Fibroblast of skin of left biceps (primary cell): ENCODE measurements at regions not wholly inside any gene's neighbourhood (a gene's known extent, or its start where the extent isn't known, plus 50 kb on each side); places are given as distances from the start of the nearest gene placed in this dataset.

Source experiments
- DNase-seq, 2 experiments: peaks; one replicate each; pipeline ENCODE4 v3.0.0-alpha.2; 2013; ENCODE audit warnings: low read depth in 2 of 2

DNA sequence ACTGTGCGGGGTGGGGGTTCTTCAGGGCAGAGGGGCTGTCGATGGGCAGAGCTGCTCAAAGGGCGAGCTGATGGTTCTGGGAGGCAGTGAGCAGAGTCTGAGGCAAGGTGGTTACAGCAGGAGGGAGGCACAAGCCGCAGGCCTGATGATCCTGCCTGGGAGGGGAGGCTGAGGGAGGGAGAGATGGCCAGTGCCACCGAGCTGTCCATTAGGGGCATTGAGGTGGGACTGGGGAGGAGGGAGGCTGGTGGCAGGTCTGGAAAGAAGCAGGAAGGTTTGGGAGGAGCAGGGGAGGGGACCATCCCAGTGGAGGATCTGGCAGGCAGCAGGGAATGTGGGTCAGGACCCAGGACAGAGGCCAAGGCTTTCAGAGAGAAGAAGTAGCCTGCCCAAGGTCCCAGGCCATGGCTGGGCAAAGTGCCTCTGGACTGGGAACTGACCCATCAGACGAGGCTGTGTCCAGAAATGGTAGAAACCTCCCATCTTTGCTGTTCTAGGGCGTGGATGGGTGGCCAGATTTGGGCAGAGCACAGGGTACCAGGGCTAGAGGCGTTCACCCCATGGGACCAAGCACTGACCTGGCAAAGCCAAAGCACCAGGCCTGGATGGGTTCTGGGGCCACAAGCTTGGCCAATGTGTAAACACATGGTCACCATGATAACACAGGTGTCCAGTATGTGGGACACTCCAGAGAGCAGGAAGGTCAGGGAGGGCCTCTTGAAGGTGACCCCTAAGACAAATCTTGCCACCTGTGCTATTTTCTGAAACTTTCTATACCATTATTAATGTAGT, 55.5 kb downstream of the INHBB start:
- DNase-seq = no peak

DNA sequence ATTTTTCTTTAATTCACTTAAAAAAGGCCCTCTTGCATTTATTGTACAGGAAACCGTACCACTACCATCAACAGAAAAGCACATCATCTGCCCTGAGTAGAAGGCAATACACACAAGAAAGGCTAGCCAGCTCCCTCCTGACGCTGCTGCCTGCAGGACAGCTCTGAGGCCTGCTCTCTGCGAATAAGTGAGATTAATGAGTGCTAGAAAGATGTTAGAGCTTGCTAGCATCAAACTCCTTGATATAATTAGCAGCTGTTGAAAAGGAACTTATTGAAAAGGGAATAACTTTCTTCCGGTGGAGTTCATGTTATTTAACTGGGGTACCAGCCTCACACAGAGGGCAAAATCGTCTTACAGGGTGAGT, 56.1 kb downstream of the INHBB start:
- DNase-seq = no peak

DNA sequence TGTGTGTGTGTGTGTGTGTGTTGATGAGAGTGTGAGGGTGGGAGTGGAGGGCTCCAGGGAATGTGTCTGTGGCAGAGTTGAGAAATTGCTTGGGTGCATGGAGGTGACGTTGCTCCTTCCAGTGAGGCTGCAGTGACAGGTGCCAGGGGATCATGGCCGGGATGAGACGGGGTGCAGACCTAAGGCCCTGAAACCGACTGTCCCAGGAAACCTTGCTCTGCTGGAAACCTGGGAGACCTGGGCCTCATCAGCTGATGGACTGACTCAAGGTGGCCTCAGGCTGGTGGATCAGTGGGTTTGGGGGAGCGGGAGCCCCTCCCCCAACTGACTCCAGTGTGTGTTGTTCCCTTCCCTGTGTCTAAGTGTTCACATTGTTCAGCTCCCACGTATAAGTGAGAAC, 56.6 kb downstream of the INHBB start:
- no peak for DNase-seq

DNA sequence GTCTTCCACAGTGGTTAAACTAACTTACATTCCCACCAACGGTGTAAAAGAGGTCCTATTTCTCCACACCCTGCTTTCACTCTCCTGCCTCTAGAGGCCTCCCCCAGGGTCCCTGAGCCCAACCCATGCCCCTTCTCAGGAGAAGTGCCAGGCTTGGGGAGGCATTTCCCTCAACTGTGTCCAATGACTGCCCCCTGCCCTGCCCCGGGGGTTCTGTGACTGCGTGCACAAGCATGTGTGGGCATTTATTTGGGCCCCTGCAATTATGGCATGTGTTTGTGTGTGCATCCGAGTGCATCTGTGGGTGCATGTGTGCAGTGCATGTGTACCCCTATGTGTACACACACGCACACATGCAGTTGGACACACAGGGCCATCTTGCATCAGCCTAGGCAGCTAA, 57.3 kb downstream of the INHBB start:
- no peak for DNase-seq

DNA sequence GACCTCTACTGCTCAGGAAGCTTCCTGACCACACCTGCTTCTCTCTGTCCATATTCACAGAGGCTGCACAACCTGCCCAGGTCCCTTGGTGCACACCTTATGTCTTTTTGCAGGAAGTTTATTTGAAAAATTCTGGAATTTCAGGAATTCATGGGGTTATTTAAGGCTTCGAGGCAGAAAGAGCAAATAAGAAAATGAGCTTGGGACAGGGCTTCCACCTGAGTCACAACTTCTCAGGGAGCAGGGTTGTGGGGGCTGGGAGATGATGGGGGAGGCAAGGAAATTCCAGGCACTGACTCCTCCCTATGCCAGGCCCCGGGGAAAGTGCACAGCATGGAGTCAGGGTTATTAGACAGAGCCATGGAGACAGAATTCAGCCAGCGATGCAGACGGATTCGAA, 57.7 kb downstream of the INHBB start:
- DNase-seq = no peak

DNA sequence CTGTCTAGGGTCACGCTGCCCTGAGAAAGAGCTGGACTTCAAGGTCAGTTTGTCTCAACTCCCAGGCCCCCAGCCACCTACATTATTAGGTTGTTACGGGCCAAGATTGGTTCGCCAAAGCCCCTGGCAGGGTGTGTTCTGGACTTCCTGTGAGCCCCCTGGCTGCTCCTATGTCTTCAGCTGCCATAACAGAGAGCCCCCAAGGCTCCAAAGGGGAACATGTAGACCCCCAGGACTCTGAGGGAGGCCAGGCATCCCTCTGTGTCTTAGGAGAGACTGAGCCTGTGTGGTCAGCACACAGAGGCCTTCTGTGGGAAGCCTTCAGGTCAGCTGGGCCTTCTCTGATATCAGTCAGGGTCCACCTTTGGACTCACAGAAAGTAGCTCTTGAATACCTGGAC, 58.3 kb downstream of the INHBB start:
- no peak for DNase-seq

DNA sequence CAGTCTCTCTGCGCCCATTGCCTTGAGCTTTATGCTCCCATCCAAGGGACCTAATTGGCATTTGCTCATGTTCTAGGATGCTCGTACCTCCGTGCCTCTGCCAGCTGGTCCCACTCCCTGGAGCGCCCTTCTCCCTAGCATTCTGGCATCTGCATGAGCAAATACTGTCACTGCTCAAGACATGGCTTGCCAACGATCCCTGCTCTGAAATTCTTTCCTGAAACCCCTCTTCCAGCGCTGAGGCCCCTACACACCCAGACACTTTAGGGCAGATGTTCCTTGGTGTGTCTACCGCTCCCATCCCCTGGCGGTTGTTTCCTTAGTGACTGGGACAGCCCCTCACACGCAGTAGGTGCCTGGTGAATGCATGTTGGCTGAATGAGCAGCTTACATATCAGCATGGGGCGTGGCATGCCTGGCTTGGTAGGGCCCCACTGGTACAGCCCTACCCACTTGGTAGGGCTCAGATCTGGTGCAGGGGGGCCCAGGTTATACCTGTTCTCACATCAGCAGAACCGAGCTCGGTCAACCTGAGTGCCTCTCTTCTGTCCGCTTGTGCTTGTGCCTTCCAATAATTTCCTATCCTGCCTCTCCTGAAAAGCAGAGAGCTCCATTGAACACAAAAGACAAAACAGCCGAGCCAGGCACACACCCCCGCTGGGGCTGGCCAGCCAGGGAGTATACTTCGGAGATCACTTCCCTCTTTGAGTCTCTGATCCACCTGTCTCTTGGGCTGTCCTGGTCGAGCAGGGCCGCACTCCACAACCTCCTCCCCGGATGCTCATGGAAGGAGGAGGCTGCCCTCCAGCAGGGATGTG, 59.2 kb downstream of the INHBB start:
- DNase-seq = no peak

DNA sequence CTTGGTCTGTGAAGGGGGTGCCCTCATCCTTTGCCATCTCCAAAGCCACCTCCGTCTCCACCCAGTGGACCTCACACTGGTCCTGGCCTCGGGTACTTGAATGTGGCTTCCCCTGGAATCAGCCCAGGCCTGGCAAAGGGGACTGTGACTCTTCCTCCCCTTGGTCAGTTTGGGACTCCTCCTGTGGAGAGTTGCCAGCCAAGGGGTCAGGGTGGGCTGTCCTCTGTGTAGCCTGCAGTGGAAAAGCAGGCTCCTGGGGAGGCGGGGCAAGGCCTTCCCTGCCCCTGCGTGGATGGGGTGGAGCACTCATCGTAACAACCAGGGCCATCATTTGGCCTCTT, 59.8 kb downstream of the INHBB start:
- DNase-seq = no peak

DNA sequence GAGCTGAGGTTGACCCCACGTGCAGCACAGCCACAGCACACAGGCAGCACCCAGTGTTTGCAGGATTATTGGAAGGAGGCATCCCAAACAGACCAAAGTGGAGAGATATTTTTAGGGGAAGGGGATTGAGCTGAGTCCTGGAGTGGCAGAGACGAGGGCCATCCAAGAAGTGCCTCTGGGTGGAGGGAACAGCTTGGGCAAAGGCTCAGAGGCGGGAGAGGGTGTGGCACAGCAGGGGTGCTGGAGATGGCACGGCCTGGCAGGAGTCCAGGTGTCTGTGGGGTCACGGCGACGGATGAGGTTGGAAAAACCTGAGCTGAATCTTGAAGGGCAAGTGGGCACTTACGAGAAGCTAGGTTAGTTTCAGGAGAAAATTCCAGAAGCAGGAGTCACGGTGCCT, 60.6 kb downstream of the INHBB start:
- no peak for DNase-seq

DNA sequence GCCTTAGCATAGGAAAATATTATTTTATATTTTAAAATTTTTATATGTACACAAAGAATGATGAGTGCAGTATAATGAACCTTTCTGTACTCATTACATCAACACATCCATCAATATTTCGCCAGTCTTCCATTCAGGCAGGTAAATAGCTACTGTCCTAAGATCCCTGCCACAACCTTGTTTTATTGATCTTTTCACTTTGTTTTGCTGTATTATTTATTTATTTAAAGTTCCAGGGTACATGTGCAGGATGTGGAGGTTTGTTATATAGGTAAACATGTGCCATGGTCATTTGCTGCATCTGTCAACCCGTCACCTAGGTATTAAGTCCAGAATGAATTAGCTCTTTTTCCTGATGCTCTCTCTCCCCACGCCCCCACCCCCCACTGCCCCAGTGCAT, 64.6 kb downstream of the INHBB start:
- DNase-seq = no peak

DNA sequence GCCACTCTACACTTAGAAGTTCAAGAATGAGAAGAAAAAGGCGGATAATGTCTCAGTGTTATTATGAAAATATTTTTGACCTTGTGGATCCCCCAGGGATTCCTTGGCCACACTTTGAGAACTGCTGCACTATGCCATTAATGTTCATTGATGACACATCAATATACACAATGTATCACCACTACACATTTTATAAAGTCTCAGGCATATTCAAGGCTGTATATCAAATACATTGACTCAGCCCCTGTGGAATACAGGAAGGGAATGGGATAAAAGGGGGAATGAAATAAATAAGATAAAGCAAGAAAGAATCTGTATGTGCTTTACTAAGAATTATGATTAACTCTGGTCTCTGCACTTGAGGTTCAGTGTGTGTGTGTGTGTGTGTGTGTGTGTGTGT, 69.1 kb downstream of the INHBB start:
- DNase-seq = no peak

DNA sequence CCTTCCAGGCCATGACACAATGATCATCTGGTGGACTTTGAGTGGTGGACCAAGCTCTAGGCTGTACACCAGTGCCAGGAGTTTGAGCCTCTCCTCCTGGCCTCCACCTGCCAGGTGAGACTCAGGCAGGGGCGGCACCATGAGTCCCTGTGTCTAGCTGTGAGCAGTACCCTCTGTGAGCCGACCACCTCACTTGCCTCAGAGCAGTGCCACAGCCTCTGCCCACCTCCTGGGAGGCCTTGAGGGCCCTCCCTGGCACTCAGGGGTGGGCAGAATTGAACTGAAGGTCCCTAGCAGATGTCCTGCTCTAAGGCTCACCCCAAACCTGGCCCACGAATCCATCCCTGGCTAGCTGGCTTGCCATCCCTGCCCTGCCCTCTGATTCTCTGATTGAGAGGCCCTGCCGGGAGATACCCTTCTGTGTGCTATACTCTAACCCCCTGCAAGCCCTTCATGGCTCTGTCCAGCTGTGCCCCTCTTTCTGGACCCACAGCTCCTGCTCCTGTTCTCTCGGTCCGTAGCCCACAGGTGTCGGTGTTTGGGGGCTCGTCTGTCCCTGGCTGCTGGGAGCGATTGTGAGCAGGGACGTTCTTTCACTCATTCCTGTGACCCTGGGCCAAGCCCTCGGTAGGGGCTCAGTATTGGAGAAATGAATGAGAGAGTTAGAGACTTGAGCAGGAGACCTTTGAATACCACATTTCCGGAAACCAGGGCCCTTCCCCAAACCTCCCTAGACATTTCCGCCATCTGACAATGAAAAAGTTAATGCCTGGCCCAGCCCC, 70.0 kb downstream of the INHBB start:
- no peak for DNase-seq

DNA sequence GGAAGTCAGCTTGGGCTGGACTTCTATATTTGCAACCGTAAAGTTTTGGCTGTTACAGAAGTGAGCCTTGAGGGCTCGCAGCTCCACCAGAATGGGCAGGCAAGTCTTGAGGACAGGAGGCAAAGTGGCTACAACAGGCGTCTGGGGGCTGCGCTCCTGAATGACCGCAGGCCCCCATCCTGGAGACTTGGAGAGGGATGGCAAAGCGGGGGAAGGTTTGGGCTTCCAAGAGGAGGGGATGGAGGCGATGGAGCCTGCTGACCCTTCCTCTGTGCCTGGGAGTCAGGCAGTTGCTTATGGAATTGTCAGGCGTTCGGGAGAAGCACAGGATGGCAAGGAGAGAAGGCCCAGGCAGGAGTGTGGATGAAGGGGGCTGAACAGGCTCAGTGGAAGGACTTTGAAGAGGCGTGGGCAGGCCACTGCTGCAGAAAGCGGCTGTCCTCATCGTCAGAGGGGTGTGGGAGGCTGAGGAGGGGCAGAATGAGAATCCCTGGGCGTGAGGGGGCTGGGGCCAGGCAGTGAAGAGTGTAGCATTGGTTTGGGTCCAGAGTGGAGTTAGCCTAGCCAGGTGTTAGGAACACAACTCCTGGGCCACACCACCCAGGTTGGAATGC, 72.3 kb downstream of the INHBB start:
- no peak for DNase-seq

DNA sequence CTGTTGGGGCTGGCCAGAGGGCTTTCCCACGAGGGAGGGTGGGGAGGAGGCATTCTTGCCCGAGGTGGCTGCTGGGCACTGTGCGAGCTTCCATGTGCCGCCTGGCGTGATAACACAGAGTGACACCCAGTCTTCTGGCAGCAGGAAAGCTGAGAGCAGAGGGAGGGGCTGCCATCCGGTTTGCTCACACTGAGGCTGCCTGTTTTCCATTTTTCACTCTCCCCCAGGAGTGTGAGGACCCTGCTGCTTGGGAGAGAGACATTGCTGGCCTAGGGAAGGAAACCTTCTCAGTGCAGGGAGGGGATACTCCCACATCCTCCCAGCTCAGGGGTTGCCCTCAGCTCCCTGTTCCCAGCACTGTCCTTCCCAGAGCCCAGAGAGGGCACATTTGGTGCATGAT, 73.1 kb downstream of the INHBB start:
- DNase-seq = no peak

DNA sequence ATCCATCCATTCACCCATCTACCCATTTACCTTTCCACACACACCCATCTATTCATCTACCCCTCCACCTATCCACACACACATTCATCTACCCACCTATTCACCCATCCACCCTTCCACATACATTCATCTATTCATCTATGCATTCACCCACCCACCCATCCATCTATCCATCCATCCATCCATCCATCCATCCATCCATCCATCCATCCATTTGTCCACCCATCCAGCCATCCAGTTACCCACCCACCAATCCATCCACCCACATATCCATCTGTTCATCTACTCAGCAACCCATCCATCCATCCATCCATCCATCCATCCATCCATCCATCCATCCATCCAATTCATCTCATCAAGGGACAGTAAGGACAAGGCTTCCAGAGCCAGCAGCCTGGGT, 74.0 kb downstream of the INHBB start:
- no peak for DNase-seq

DNA sequence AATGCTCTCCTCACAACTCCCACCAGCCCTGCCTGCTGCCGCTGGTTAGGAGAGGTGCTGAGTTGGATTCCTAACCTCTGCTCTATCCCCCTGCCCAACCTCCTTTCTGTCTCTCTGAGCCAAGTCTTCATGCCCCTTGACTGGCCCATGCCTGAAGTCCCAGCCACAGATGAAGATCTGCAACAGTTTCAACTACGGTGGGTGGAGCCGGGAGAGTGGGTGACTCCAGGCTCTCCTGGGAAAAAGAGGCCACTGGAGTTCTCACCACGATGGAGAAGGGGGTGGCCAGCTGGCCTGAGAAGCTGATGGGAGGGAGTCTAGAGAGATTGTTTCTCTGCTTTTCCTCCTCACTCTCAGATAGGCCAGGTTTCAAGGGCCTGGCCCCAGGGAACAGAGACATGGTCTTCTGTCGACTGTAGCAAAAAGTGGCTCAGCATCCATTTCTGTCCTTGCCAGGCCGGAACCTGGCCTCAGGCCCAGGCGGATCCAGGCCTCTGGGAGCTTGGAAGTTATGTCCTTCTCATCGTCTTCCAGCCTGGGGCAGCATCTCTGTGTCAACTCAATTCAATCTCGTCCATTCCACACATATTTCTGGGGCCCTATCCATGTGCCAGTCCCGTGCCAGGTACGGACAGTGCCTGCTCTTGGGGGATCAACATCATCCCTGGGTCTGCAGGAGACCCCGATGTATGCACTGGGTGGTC, 75.3 kb downstream of the INHBB start:
- no peak for DNase-seq

DNA sequence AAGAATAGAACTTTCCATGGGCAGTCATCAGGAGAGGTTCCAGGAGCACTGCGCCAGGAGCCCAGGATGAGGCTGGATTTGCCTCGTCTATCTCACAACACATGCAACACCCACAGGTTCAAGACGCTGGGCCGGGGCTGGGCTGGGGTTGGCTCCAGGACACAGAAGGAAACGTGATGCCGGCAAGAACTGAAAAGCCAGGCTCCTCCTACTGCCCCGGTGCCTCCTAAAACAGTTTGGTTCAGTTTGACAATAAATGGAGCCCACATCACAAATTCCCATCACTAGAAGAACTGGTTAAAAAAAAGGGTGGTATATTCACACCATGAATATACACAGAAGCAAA, 75.9 kb downstream of the INHBB start:
- DNase-seq = no peak

DNA sequence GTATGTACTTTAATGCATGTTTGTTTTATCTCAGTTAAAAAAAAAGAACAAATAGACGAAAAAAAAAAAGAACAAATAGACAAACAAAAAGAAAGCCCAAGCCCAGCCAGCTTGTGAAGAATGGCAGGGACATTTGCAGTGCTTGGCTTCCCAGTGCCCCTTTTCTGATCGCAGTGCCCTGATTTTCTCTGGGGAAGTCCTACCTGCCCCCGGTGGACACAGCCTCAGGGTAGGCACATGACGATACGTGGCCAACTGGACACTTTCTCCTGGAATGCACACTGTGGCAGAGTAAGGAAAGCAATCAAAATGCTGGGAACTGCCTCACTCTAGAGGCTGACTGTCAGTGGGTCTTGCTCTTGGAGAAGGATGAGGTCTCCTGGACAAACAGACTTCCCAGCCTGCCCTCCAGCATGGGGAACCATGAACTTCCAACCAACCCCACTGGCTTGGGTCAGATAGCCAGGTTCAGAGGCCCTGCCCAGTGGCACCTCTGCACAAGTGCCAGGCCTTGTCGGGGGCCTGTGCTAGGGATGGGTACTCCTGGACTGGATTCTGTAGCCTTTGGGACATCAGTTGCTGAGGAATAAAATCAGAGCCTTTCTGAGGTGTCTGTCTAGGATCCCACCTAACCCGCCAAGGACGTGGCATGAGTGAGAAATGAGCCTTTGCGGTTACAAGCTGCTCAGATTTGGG, 76.7 kb downstream of the INHBB start:
- no peak for DNase-seq

DNA sequence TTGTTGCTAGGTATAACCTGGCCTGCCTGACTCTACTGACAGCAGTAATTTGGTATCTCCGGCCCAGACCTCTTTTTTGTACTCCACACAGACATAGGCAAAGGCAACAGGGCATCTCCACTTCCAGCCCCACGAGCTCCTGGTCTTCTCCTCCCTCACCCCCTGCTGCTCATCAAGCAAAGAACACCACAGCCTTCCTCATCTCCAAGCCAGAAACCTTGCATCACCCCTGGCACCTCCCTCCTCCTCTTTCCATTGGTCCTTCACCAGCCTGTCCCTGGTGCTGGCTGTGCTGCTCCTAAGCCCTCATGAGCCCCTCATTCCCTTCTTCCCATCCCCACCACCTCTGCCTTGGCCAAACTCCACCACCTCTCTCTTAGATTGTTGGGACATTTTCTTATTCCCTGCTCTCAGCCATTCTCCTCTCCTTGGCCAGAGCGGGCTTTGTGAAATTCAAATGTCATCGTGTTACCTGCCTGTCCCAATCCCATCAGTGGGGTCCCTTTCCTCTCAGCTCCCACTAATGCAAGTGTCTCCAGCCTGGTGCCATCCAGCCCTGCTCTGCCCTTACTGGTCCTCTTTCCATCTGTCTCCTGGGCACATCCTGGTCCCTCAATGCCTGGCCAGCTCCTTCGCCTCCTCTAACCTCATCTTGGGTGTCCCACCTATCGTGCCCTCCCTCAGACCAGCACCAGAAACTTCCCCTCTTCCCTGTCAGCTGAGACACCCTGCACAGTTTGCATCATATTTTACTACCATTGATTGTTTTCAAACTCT, 77.4 kb downstream of the INHBB start:
- no peak for DNase-seq

DNA sequence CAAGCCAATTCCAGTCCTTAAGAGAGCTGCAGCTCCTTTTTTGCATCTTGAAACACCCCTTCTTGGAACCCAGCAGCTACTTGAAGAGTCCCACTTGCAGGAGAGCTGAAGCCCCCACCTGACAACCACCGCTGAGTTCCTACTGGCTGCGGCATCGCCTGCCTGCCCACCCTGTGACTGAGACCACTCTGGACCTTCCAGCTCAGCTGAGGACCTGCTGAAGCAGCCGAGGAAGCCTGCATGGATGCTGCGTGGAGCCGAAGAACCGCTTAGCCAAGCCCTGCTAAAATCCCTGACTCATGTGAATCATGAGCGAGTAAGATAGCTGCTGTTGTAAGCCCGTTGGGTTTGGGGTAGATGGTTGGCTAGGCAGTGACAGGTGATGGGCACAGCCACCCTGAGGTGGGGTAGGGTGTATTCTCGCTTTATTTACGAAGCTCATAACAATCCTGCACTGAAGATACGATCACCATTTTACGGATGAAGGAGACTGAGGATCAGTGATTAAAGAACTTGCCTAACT, 78.4 kb downstream of the INHBB start:
- DNase-seq = no peak
